K562 (cell line): ENCODE measurements at regions not wholly inside any gene's neighbourhood (a gene's known extent, or its start where the extent isn't known, plus 50 kb on each side); places are given as distances from the start of the nearest gene placed in this dataset.

Source experiments
- GABPA ChIP-seq: fragments of 200-800 bp; sonication (Bioruptor generic); conservative IDR thresholded peaks from 2 replicates; pipeline ENCODE4 v1.6.1; 2016; ENCODE audit warnings: low read depth, missing genetic modification characterization, missing compliant biosample characterization
- HDGF ChIP-seq: fragments of 450-650 bp; IDR thresholded peaks from 2 replicates; pipeline ENCODE4 v1.6.1; 2016
- TAF1 ChIP-seq: IDR thresholded peaks from 2 replicates; pipeline ENCODE4 v1.6.1; 2011; ENCODE audit warnings: mild to moderate bottlenecking, low read length, moderate library complexity; ENCODE audit not compliant: insufficient read depth, control insufficient read depth, severe bottlenecking; ENCODE audit errors: extremely low read depth
- ZFX ChIP-seq: sonication (generic); formaldehyde crosslinking; IDR thresholded peaks from 2 replicates; pipeline ENCODE4 v1.8.0; 2022; ENCODE audit warnings: mild to moderate bottlenecking, missing genetic modification reagents, moderate library complexity
- ZNF134 ChIP-seq: fragments of 250-450 bp; sonication (Bioruptor Pico); conservative IDR thresholded peaks from 2 replicates; pipeline ENCODE4 v1.4.0; 2020
- ZNF512 ChIP-seq: IDR thresholded peaks from 2 replicates; pipeline ENCODE4 v1.6.1; 2016; ENCODE audit warnings: missing genetic modification characterization, missing compliant biosample characterization
- TF ChIP-seq, protein P1 (sequence below): sonication (generic); formaldehyde crosslinking; IDR thresholded peaks from 2 replicates; pipeline ENCODE4 v1.8.1; 2022; ENCODE audit warnings: missing genetic modification reagents
- TF ChIP-seq, protein P2 (sequence below): IDR thresholded peaks from 2 replicates; pipeline ENCODE4 v1.6.1; 2012; ENCODE audit warnings: low read depth, low read length, improper control_type of control experiment, borderline replicate concordance
- TF ChIP-seq, protein P3 (sequence below), 2 experiments: fragments of 450-650 bp; IDR thresholded peaks; 2 replicates each; pipeline ENCODE4 v1.6.1; 2016; ENCODE audit warnings: mild to moderate bottlenecking in 2 of 2, borderline replicate concordance in 1 of 2, low read depth in 1 of 2, moderate library complexity in 1 of 2

DNA sequence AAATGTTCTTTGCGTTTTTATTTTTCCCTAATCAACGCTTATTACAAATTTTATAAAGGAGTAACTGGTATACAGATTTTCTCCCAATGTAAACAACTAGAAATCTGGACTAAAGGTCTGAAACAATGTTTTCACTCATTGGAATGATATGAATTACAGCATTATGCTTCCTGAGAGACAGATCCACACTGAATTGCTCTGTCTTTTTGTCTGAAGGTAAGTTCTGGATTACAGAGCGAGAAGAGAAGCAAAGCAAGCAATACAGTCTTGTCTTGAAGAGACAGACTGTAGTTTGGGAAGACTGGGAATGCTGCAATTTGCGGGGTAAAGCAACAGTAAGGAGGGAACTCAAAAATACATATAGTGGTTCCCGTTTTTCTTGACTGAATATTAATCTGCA is 262.2 kb upstream of the PABPC4L start:
- TF ChIP-seq TAF1: no peak
- TF ChIP-seq ZNF134 (CRISPR knock-in tag): no peak
- no peak for TF ChIP-seq ZNF512 (tag)
- no peak for TF ChIP-seq HDGF
- TF ChIP-seq, protein P1, sequence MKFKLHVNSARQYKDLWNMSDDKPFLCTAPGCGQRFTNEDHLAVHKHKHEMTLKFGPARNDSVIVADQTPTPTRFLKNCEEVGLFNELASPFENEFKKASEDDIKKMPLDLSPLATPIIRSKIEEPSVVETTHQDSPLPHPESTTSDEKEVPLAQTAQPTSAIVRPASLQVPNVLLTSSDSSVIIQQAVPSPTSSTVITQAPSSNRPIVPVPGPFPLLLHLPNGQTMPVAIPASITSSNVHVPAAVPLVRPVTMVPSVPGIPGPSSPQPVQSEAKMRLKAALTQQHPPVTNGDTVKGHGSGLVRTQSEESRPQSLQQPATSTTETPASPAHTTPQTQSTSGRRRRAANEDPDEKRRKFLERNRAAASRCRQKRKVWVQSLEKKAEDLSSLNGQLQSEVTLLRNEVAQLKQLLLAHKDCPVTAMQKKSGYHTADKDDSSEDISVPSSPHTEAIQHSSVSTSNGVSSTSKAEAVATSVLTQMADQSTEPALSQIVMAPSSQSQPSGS (CRISPR knock-in tag): no peak
- no peak for TF ChIP-seq ZFX (CRISPR knock-in tag)
- TF ChIP-seq, protein P2, sequence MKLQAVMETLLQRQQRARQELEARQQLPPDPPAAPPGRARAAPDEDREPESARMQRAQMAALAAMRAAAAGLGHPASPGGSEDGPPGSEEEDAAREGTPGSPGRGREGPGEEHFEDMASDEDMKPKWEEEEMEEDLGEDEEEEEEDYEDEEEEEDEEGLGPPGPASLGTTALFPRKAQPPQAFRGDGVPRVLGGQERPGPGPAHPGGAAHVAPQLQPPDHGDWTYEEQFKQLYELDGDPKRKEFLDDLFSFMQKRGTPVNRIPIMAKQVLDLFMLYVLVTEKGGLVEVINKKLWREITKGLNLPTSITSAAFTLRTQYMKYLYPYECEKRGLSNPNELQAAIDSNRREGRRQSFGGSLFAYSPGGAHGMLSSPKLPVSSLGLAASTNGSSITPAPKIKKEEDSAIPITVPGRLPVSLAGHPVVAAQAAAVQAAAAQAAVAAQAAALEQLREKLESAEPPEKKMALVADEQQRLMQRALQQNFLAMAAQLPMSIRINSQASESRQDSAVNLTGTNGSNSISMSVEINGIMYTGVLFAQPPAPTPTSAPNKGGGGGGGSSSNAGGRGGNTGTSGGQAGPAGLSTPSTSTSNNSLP: no peak
- no peak for TF ChIP-seq GABPA (tag)
- TF ChIP-seq, protein P3, sequence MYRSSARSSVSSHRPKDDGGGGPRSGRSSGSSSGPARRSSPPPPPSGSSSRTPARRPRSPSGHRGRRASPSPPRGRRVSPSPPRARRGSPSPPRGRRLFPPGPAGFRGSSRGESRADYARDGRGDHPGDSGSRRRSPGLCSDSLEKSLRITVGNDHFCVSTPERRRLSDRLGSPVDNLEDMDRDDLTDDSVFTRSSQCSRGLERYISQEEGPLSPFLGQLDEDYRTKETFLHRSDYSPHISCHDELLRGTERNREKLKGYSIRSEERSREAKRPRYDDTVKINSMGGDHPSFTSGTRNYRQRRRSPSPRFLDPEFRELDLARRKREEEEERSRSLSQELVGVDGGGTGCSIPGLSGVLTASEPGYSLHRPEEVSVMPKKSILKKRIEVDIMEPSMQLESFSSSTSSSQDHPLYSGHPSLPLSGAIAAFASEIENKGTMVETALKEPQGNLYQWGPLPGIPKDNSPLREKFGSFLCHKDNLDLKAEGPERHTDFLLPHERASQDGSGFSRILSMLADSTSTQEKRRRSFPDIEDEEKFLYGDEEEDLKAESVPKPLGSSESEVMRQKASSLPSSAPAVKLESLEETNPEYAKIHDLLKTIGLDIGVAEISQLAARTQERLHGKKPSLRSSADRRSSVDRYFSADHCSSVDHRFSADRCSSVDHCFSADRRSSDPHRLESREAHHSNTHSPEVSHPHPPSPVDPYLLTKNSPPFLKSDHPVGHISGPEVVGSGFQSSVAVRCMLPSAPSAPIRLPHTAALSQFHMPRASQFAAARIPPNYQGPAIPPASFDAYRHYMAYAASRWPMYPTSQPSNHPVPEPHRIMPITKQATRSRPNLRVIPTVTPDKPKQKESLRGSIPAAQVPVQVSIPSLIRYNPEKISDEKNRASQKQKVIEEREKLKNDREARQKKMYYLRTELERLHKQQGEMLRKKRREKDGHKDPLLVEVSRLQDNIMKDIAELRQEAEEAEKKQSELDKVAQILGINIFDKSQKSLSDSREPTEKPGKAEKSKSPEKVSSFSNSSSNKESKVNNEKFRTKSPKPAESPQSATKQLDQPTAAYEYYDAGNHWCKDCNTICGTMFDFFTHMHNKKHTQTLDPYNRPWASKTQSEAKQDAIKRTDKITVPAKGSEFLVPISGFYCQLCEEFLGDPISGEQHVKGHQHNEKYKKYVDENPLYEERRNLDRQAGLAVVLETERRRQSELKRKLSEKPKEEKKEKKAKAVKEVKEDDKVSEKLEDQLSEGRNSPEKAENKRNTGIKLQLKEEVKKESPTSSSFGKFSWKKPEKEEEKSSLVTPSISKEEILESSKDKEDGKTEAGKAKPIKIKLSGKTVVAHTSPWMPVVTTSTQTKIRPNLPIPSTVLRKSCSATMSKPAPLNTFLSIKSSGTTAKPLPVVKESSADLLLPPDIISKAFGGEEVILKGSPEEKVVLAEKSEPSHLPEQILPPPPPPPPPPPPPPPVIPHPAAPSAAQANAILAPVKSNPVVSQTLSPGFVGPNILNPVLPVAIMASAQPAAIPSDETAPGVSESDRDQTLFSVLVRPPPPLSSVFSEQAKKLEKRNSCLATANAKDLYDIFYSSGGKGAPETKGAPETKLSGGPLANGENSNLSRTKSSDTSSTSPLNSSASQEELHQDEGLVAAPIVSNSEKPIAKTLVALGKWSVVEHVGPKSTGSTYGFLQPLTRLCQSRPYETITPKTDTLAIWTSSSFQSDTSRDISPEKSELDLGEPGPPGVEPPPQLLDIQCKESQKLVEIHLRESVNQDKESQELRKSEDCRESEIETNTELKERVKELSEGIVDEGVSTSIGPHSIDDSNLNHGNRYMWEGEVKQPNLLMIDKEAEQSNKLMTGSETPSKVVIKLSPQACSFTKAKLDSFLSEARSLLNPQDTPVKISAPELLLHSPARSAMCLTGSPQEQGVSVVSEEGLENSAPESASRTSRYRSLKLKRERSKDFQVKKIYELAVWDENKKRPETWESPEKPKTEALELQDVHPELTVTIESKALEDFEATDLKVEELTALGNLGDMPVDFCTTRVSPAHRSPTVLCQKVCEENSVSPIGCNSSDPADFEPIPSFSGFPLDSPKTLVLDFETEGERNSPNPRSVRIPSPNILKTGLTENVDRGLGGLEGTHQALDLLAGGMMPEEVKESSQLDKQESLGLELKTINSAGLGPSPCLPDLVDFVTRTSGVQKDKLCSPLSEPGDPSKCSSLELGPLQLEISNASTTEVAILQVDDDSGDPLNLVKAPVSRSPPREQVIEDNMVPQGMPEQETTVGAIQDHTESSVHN (IDR thresholded peaks at IDR 0.05; ENCODE audit: borderline replicate concordance in 1 of 2, low read depth in 1 of 2): no peak
